ENCODE measurements at regions not wholly inside any gene's neighbourhood (a gene's known extent, or its start where the extent isn't known, plus 50 kb on each side); places are given as distances from the start of the nearest gene placed in this dataset.

- TF ChIP-seq CTCF (IDR thresholded peaks at IDR 0.05; ENCODE audit: low read depth, low read length) (peak; percentile 64), POLR2A (IDR thresholded peaks at IDR 0.05; ENCODE audit: extremely low read depth, insufficient read length) (no peak)
Measured at GRCh38 chr2:75403991-75404428, 156.7 kb downstream of the EVA1A start.
